Fibroblast of lung (primary cell): ENCODE measurements at regions not wholly inside any gene's neighbourhood (a gene's known extent, or its start where the extent isn't known, plus 50 kb on each side); places are given as distances from the start of the nearest gene placed in this dataset.
"Not testable (repeated sequence)": the region's sequence is repeated elsewhere in the genome, so short reads cannot be mapped to it uniquely, and the experiment has no call there.

Experiments used
- DNase-seq, 2 donors: peaks; one replicate each; pipeline versions ENCODE4 v3.0.0 to v3.0.0-alpha.2; 2010; ENCODE audit warnings: low read depth in 2 of 2
- H2AFZ ChIP-seq: 2 replicates; pipeline ENCODE4 v1.5.1; 2012; ENCODE audit warnings: low read length, control low read depth, inconsistent platforms
- H3K27ac ChIP-seq: 2 replicates; pipeline ENCODE4 v1.5.1; 2011; ENCODE audit warnings: low read length, control low read depth; ENCODE audit not compliant: insufficient read depth
- H3K27me3 ChIP-seq: 2 replicates; pipeline ENCODE4 v1.5.1; 2011; ENCODE audit warnings: mild to moderate bottlenecking, low read length; ENCODE audit not compliant: control insufficient read depth, insufficient read depth
- H3K36me3 ChIP-seq: 2 replicates; pipeline ENCODE4 v1.5.1; 2011; ENCODE audit warnings: low read length; ENCODE audit not compliant: control insufficient read depth, insufficient read depth
- H3K4me1 ChIP-seq: 2 replicates; pipeline ENCODE4 v1.5.1; 2011; ENCODE audit warnings: low read length; ENCODE audit not compliant: control insufficient read depth, insufficient read depth; ENCODE audit errors: extremely low read depth
- H3K4me2 ChIP-seq: 2 replicates; pipeline ENCODE4 v1.5.1; 2011; ENCODE audit warnings: low read length, control low read depth; ENCODE audit not compliant: insufficient read depth; ENCODE audit errors: extremely low read depth
- H3K4me3 ChIP-seq, 4 experiments: fragments of 200-600 bp in 1 of 4; sonication (generic) in 1 of 4; replicated peaks in 1 of 4; 2 replicates each; pipeline ENCODE4 v1.5.1; 2011 to 2016; ENCODE audit warnings: low read length in 4 of 4, low read depth in 3 of 4, mild to moderate bottlenecking in 3 of 4, control low read depth in 2 of 4, inconsistent platforms in 1 of 4, mixed read lengths in 1 of 4; ENCODE audit not compliant: insufficient read depth in 1 of 4; ENCODE audit errors: control extremely low read depth in 1 of 4
- H3K79me2 ChIP-seq: 2 replicates; pipeline ENCODE4 v1.5.1; 2012; ENCODE audit warnings: mild to moderate bottlenecking, low read length, inconsistent platforms; ENCODE audit not compliant: control insufficient read depth, insufficient read depth
- H3K9ac ChIP-seq: 2 replicates; pipeline ENCODE4 v1.5.1; 2011; ENCODE audit warnings: mild to moderate bottlenecking, low read length, control low read depth; ENCODE audit not compliant: insufficient read depth
- H3K9me3 ChIP-seq: 2 replicates; pipeline ENCODE4 v1.5.1; 2012; ENCODE audit warnings: low read depth, low read length; ENCODE audit not compliant: control insufficient read depth, insufficient read depth
- H4K20me1 ChIP-seq: 2 replicates; pipeline ENCODE4 v1.5.1; 2011; ENCODE audit warnings: low read length; ENCODE audit not compliant: control insufficient read depth, insufficient read depth; ENCODE audit errors: extremely low read depth
- EZH2 ChIP-seq: IDR thresholded peaks from 2 replicates; pipeline ENCODE4 v1.5.1; 2012; ENCODE audit warnings: low read length, control low read depth, mild to moderate bottlenecking; ENCODE audit errors: missing control alignments
- TF ChIP-seq, protein P1 (sequence below), 2 donors: IDR thresholded peaks in 1 of 2; conservative IDR thresholded peaks in 1 of 2; 1 replicate in 1 of 2; 2 replicates in 1 of 2; pipeline ENCODE4 v1.5.1; 2011 to 2012; ENCODE audit warnings: low read length in 2 of 2, control low read depth in 1 of 2, inconsistent platforms in 1 of 2, low read depth in 1 of 2, mild to moderate bottlenecking in 1 of 2

DNA sequence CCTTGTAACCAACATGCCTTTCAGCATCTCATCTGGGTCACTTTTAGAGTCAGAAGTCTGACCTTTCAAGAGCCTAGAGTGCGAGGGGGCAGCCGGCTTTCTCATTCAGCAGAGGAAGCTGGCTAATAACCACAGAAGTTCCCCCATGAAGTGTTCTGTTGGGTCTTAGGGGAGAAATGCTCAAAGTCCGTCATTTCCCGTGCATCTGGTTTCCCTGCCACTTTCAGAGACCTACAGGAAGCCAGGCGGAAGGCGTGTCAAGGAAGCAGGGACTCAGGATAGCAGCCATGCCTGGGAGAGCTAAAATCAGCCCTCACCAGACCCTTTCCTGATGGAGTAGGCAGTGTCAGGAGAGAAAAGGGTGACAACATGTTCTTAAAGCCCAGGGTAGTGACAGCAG is 301.8 kb upstream of the ID2 start:
- H3K36me3 ChIP-seq, result no peaks in the 10 kb centered on the region

DNA sequence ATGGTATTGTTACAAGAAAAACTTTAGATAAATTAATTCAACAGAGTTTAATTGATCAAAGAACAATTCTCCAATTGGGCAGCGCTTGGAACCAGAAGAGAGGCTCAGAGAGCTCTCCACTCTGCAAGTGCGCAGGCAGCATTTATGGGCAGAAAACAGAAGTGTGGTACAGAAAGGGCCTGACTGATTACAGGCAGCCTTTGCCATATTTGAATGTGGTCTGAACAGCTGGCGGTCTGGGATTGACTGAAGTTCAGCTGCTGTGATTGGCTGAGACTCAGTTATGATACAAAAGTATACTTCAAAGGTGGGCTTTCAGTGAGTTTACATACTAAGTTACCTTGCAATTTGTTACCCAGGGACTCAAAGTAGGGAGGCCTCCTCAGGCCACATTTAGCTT is 301.3 kb upstream of the ID2 start:
- no peak overlapping the region for H3K4me2 ChIP-seq
- H3K9me3 ChIP-seq, result no peaks in the 10 kb centered on the region
- no peak overlapping the region for H2AFZ ChIP-seq
- no peaks in the 10 kb centered on the region for H3K36me3 ChIP-seq
- no peaks in the 10 kb centered on the region for H3K79me2 ChIP-seq
- H4K20me1 ChIP-seq, result no peaks in the 10 kb centered on the region
- TF ChIP-seq, protein P1, sequence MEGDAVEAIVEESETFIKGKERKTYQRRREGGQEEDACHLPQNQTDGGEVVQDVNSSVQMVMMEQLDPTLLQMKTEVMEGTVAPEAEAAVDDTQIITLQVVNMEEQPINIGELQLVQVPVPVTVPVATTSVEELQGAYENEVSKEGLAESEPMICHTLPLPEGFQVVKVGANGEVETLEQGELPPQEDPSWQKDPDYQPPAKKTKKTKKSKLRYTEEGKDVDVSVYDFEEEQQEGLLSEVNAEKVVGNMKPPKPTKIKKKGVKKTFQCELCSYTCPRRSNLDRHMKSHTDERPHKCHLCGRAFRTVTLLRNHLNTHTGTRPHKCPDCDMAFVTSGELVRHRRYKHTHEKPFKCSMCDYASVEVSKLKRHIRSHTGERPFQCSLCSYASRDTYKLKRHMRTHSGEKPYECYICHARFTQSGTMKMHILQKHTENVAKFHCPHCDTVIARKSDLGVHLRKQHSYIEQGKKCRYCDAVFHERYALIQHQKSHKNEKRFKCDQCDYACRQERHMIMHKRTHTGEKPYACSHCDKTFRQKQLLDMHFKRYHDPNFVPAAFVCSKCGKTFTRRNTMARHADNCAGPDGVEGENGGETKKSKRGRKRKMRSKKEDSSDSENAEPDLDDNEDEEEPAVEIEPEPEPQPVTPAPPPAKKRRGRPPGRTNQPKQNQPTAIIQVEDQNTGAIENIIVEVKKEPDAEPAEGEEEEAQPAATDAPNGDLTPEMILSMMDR (conservative IDR thresholded peaks at IDR 0.05 in 1 of 2, IDR thresholded peaks at IDR 0.05 in 1 of 2; ENCODE audit: low read depth in 1 of 2, low read length in 2 of 2), result no peak
- no peak for TF ChIP-seq EZH2
- no peak overlapping the region for H3K9ac ChIP-seq
- DNase-seq, result no peak
- H3K4me1 ChIP-seq, result no peaks in the 10 kb centered on the region
- no peaks in the 10 kb centered on the region for H3K27me3 ChIP-seq
- no peak overlapping the region for H3K27ac ChIP-seq
- no peak overlapping the region for H3K4me3 ChIP-seq

More for the DNA sequence above, 301.8 kb upstream of the ID2 start:
- TF ChIP-seq EZH2, result no peak
- TF ChIP-seq, protein P1 (conservative IDR thresholded peaks at IDR 0.05 in 1 of 2, IDR thresholded peaks at IDR 0.05 in 1 of 2; ENCODE audit: low read depth in 1 of 2, low read length in 2 of 2), result no peak
- Histone ChIP-seq H3K27me3 (no peaks in the 10 kb centered on the region), H3K4me3 (no peak overlapping the region), H3K9me3 (no peaks in the 10 kb centered on the region), H3K4me1 (no peaks in the 10 kb centered on the region), H2AFZ (no peak overlapping the region), H3K27ac (no peak overlapping the region), H4K20me1 (no peaks in the 10 kb centered on the region), H3K4me2 (no peak overlapping the region), H3K9ac (no peak overlapping the region), H3K79me2 (no peaks in the 10 kb centered on the region)
- no peak for DNase-seq

DNA sequence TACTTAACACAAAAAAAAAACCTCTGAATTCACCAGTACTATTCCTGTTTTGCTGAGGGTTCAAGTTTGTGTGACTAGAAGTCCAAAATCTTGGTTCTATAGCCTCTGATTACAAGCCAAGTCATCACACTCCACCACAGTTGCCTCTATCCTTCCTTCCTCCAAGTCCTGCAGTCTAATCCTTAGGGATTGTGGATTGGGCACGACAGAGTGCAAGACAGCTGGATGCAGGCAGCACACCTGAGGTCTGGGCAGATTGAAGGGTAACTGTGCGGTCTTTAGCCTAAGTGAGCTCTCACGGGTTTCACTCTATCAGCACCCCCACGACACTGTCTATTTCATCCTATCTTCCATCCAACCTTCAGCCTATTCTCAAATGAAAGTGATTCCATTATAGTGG is 299.4 kb upstream of the ID2 start:
- no peak overlapping the region for H2AFZ ChIP-seq
- H3K4me1 ChIP-seq, result no peaks in the 10 kb centered on the region
- no peaks in the 10 kb centered on the region for H3K79me2 ChIP-seq
- H3K4me2 ChIP-seq, result no peak overlapping the region
- no peak overlapping the region for H3K27ac ChIP-seq
- H4K20me1 ChIP-seq, result no peaks in the 10 kb centered on the region
- TF ChIP-seq, protein P1 (conservative IDR thresholded peaks at IDR 0.05 in 1 of 2, IDR thresholded peaks at IDR 0.05 in 1 of 2; ENCODE audit: low read depth in 1 of 2, low read length in 2 of 2), result no peak
- no peak for TF ChIP-seq EZH2
- H3K27me3 ChIP-seq, result no peaks in the 10 kb centered on the region
- no peak overlapping the region for H3K9ac ChIP-seq
- DNase-seq, result no peak
- no peaks in the 10 kb centered on the region for H3K36me3 ChIP-seq
- no peak overlapping the region for H3K4me3 ChIP-seq
- H3K9me3 ChIP-seq, result no peaks in the 10 kb centered on the region

DNA sequence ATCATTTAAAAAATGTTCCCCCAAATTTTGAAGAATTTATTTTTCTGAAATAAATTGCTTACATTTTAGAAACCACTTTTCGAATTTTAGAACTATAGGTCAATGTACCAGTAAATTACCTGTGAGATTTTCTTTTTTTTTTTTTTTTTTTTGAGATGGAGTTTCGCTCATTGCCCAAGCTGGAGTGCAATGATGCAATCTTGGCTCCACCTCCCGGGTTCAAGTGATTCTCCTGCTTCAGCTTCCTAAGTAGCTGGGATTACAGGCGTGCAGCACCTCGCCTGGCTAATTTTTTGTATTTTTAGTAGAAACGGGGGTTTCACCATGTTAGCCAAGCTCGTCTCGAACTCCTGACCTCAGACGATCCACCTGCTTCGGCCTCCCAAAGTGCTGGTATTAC is 295.1 kb upstream of the ID2 start:
- H3K4me2 ChIP-seq, H3K9me3 ChIP-seq, H3K4me3 ChIP-seq, H3K36me3 ChIP-seq, DNase-seq, H3K4me1 ChIP-seq, H3K79me2 ChIP-seq, H3K27me3 ChIP-seq, H3K27ac ChIP-seq, H2AFZ ChIP-seq, H3K9ac ChIP-seq, H4K20me1 ChIP-seq: not testable (repeated sequence)
